ENCODE measurements at regions not wholly inside any gene's neighbourhood (a gene's known extent, or its start where the extent isn't known, plus 50 kb on each side); places are given as distances from the start of the nearest gene placed in this dataset.

DNA sequence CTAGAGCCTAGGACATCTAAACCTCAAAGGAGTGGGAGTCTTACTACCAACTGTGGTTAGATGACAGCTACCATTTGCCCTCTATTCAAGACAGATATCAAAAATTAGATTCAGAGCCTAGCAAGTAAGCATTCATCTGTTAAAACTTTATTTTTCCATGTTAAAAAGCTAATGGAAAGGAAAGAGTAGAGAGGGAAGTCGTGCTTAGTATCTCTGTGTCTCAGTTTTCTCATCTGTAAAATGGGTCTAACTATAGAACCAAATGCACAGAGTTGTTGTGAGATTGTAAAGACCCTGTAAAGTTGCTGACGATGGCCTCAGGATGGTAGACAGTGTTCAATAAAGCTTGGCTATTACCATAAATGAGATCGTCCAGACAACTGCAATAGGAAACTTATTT lies 428.5 kb upstream of the RUNX1 start:
- TF ChIP-seq EZH2phosphoT487 (IDR thresholded peaks at IDR 0.05; ENCODE audit: low read length) (no peak), EZH2 (optimal IDR thresholded peaks at IDR 0.05; ENCODE audit: low read depth, low read length) (no peak)
- TF ChIP-seq, protein P1, sequence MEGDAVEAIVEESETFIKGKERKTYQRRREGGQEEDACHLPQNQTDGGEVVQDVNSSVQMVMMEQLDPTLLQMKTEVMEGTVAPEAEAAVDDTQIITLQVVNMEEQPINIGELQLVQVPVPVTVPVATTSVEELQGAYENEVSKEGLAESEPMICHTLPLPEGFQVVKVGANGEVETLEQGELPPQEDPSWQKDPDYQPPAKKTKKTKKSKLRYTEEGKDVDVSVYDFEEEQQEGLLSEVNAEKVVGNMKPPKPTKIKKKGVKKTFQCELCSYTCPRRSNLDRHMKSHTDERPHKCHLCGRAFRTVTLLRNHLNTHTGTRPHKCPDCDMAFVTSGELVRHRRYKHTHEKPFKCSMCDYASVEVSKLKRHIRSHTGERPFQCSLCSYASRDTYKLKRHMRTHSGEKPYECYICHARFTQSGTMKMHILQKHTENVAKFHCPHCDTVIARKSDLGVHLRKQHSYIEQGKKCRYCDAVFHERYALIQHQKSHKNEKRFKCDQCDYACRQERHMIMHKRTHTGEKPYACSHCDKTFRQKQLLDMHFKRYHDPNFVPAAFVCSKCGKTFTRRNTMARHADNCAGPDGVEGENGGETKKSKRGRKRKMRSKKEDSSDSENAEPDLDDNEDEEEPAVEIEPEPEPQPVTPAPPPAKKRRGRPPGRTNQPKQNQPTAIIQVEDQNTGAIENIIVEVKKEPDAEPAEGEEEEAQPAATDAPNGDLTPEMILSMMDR (IDR thresholded peaks at IDR 0.05; ENCODE audit: low read length), result no peak
